Activated naive CD8-positive, alpha-beta T cell treated with anti-CD3 and anti-CD28 coated beads, Interleukin-2, amount 50 U/mL, for 16 hours (primary cell): ENCODE measurements at regions not wholly inside any gene's neighbourhood (a gene's known extent, or its start where the extent isn't known, plus 50 kb on each side); places are given as distances from the start of the nearest gene placed in this dataset.

ENCODE experiments used
- DNase-seq: peaks from one replicate; pipeline ENCODE4 v3.0.0-alpha.2; 2020; ENCODE audit warnings: low read depth, low spot score

DNA sequence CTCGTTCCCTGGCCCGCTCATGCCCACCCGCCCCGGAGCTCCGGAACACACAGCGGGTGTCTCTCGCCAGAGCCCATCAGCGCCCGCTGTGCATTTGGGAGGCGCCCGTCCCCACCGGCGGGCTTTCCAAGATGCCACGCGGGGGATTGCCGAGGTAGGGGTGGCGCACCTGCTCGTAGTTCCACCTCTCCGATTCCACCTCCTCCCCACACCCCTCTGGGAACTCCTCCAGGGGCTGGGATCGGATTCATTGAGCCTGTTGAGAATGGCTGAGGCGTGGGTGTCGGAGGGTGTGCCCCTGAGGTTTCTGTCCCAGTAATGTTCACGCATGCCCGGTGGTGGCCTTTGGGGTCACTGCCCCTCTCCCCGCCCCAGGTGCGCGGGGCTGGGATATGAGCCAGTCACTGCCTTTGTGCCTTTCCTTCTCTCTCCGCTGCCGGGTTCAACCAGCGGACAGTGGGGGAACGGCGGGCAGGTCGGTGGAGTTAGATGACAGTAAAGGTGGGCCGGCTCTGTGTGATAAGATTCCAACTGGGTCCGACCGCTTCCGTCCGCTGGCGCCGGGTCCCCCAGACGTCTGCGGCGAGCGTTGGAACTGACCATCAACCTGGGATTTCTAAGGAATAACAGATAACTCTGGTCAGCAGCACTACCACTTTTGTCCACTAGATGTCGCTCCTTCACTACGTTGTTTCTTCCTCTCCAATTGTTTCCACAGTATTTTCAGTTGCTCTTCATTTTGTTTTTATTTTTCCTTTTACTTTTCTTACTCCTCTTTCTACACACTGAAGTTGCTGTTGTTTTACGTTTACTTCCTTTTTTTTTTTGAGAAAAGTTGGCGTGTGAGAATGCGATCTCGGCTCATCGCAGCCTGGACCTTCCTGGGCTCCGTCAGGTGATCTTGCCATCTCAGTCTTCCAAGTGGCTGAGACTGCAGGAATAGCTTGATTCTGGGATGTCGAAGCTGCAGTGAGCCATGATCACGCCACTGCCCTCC, 178.1 kb upstream of the ALG10B start:
- peak; percentile 32 for DNase-seq

DNA sequence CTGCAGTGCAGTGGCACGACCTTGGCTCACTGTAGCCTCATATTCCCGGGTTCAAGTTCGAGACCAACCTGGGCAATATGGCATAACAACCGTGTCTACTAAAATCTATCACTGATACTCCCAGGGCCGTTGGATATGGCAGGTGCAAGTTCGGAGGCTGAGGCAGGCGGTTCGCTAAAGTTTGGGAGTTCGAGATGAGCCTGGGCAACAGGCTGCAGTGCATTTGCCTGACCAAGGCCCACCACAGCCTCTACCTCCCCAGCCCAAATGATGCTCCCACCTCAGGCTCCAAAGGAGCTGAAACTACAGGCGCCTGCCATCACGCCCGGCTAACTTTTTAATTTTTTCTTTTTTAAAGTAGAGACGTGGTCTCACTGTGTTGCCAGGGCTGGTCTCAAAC, 177.1 kb upstream of the ALG10B start:
- no peak for DNase-seq

DNA sequence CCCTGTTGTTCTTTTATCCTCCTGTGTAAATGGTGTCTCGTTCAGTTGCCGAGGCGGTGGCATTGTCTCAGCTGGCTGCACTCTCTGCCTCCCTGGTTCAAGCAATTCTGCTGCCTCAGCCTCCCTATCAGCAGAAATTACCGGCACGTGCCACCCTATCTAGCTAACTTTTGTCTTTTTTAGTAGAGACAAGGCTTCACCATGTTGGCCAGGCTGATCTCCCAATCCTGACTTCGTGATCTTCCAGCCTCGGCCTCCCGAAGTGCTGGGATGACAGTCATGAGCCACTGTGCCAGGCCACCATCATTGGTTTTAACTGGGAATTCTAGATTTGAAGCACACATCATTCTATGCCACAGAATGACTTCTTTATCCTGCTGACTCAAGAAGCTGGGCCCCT, 175.3 kb upstream of the ALG10B start:
- DNase-seq = no peak

DNA sequence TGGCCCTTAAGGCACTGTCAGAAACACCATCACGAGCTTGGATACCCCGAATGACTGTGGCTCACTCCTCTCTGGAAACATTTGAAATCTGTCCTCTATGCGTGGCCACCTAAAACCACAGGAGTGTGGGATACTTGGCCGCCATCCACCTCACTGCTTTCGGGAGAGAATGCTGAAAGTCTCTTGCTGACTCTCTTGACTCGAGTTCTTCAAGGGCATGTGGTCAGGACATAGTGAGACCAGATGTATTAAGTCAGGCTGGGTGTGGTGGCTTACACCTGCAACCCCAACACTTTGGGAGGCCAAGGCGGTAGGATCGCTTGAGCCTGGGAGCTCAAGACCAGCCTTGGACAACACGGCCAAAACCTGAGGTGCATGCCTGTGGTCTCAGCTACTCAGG, 174.7 kb upstream of the ALG10B start:
- DNase-seq = no peak

DNA sequence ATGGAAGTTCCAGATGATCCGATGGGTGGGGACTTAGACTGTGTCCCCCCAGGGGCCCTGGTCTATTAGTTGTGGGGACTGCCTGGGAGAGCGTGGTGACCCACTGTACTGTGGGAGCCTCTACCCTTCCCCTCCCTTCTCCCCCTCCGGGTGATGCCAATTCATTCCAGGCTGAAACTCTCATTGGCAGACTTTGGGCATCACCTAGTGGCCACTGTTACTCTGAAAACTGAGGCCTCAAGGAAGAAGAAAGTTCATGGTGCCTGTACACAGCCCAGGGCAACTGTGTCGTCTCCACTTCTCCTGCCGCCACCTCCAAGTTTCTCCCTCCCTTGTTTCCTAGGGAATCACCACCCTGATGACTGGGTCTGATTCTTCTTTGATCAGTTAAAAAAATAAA, 173.6 kb upstream of the ALG10B start:
- no peak for DNase-seq

DNA sequence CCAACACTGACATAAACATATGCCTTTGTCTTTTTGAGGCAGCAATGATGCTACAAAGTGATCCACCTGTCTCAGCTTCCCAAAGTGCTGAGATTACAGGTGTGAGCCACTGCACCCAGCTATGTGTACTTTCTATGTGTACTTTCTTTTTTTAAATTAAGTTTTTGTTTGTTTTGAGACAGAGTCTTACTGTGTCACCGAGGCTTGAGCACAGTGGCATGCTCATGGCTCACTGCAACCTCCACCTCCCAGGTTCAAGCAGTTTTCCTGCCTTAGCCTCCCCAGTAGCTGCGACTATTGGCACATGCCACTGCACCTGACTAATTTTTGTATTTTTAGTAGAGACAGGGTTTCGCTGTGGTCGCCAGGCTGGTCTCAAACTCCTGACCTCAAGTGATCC, 172.5 kb upstream of the ALG10B start:
- DNase-seq = no peak

DNA sequence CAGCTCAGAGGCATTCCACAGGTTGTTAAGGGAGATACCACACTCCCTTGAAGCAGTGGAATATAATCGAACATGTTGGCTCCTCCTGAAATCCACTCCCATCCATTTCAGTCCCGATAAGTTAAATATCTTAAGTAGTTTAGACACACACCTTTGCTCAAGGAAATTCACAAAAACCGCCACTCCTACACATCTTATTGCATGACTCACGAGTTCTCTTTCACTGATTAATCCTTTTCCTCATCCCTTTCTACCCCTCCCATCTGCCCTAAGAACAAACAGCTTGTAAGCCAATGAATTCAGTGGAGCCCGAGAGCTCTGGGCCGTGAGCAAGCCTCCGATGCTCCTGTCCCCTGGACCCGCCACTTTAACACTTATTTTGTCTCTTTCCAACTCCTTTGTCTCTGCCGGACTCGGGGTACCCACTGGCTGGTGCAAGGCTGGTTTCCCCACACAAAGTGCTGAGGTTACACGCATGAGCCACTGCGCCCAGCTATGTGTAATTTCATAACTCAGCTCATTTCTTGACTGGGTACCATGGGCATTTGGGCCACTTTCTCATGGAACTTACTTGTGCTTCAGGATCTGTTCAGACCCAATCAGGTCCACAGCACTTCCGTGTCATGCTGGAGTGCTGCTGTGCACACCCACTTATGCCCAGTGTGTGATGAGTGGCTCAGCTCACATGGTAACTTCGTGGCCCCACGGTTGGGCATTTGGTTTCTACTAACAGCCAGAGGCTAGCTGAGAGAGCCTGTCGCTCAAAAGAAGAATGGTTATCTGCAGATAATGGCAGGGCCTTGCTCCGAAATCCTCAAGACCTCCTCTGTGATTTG, 171.8 kb upstream of the ALG10B start:
- DNase-seq = no peak

DNA sequence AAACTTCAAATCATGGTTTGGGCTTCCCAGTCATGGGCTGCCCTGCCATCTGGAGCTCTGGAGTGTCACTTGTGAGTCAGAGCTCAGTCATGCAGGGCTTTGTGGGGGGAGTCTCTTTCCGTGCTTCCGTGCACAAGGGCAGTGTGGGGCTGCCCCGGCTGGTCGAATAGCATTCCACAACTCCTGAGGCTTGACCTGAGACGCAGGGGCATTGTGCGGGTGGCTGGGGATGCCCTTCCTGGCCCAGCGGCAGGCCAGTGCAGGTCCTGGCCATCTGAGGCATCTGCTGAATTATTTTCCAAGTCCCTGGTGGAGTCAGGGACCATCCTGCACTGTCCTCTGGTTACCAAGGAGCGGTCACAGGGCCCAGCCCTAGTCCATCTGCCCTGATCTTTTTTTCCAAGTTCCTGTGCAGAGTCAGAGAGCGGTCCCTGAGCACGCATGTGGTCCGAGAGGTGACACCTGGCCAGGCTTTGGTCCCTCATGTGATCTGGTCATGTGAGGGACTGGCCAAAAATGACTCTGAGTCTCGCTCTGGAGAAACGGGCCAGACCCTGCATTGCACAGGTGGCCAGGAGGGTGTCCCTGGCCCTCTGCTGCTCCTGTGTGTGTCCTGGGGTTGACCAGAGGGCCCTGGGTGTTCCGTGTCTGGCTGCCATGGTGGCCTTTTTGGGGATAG, 167.0 kb upstream of the ALG10B start:
- DNase-seq = no peak

DNA sequence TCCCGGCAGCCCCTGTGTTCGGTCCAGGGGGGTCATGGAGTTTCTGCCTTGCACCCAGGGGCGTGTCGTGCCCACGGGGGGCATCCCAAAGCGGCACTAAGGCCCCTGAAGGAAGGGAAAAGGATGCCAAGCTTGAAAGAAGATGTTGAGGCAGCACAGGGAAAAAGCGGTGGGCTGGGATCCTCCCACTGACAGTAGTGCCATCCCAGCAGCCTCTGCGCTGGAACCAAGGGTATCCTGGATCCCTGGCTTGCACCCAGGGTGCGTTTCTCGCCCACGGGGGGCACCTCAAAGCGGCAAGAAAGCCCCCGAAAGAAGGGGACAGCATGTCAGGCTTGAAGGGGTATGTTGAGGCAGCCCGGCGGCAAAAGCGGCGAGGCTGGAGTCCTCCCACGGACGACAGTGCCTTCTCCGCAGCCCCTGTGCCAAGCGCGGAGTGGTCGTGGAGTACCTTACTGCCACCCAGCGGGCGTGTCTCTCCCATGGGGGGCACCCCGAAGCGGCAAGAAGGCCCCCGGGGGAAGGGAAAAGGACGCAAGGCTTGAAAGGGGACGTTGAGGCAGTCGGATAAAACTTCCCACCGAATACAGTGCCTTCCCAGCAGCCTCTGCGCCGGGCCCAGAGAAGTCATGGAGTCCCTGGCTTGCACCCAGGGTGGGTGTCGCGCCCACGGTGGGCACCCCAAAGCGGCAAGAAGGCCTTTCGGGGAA, 164.4 kb upstream of the ALG10B start:
- no peak for DNase-seq

DNA sequence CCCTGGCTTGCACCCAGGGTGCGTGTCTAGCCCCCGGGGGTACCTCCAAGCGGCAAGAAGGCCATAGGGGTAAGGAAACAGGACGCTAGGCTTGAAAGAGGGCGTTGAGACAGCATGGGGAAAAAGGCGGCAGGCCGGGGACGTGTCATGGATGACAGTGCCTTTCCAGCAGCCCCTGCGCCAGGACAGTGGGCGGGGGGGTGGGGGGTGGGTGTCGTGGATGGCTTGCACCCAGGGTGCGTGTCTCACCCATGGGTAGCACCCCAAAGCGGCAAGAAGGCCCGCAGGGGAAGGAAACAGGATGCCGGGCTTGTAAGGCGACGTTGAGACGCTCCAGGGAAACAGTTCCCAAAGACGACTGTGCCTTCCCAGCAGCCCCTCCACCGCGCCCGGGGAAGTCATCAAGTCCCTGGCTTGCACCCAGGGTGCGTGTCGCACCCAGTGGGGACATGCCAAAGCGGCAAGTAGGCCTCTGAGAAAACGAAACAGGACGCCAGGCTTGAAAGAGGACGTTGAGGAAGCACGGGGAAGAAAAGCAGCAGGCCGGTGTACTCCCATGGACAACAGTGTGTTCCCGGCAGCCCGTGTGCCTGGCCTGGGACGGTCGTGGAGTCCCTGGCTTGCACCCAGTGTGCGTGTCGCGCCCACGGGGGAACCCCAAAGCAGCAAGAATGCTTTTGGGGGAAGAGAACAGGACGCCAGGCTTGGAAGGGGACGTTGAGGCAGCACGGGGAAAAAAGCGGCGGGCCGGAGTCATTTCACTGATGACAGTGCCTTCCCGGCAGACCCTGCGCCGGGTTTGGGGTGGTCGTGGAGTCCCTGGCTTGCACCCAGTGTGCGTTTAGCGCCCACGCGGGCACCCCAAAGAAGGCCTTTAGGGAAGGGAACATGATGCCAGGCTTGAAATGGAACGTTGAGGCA, 163.5 kb upstream of the ALG10B start:
- no peak for DNase-seq

DNA sequence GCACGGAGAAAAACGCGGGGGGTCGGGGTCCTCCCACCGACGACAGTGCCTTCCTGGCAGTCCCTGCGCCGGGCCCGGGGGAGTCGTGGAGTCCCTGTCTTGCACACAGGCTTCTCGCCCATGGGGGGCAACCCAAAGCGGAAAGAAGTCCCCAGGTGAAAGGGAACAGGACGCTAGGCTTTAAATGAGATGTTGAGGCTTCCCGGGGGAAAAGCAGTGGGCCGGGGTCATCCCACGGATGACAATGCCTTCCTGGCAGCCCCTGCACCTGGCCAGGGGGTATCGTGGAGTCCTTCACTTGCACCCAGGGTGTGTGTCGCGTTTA, 162.9 kb upstream of the ALG10B start:
- no peak for DNase-seq

DNA sequence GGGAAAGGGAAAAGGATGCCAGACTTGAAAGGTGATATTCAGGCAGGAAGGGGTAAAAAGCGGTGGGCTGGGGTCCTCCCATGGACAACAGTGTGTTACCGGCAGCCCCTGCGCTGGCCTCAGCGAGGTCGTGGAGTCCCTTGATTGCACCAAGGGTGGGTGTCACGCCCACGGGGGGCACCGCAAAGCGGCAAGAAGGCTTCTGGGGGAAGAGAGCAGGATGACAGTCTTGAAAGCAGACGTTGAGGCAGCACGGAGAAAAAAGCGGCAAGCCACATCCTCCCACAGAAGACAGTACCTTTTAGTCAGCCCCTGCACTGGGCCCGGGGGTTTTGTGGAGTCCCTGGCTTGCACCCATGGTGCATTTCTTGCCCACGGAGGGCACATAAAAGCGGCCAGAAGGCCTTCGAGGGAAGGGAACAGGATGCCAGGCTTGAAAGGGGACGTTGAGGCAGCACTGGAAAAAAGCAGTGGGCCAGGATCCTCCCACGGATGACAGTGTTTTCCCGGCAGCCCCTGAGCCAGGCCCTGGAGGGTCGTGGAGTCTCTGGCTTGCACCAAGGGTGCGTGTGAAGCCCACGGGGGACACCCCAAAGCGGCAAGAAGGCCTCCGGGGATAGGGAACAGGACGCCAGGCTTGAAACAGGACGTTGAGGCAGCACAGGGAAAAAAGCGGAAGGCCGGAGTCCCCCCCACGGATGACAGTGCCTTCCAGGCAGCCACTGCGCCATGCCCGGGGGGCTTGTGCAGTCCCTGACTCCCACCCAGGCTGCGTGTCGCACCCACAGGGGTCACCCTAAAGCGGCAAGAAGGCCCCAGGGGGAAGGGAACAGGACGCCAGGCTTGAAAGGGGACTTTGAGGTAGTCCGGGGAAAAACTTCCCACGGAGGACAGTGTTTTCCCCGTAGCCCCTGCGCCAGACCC, 162.2 kb upstream of the ALG10B start:
- DNase-seq = no peak

DNA sequence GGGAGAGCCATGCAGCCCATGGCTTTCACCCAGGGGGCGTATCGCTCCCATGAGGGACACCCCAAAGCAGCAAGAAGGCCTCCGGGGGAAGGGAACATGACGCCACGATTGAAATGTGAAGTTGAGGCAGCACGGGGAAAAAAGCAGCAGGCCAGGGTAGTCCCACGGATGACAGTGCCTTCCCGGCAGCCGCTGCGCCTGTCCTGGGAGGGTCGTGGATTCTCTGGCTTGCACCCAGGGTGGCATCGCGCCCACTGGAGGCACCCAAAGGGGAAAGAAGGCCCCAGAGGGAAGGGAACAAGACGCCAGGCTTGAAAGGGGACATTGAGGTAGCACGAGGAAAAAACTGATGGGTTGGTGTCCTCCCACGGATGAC, 161.6 kb upstream of the ALG10B start:
- DNase-seq = no peak

DNA sequence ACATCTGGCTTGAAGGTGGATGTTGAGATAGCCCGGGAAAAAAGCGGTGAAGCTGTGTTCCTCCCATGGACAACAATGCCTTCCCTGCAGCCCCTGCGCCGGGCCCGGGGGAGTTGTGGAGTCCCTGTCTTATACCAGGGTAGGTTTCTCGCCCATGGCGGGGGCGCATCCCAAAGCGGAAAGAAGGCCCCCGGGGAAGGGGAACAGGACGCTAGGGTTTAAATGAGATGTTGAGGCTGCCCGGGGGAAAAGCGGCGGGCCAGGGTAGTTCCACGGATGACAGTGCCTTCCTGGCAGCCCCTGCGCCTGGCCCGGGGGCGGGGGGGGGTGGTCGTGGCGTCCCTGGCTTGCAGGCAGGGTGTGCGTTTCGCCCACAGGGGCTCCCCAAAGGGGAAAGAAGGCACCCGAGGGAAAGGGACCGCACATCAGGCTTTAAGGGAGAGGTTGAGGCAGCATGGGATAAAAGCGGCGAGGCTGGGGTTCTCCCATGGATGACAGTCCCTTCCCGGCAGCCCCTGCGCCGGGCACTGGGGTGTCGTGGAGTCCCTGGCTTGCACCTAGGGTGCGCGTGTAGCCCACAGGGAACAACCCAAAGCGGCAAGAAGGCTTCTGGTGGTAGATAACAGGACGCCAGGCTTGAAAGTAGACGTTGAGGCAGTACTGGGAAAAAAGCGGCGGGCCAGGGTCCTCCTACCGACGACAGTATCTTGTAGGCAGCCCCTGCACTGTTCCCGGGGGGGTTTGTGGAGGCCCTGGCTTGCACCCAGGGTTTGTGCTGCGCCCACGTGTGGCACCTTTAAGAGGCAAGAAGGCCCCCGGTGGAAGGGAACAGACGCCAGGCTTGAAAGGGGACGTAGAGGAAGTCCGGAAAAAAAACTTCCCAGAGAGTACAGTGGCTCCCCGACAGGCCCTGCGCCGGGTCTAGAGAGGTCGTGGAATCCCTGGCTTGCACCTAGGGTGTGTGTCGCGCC, 160.8 kb upstream of the ALG10B start:
- no peak for DNase-seq

DNA sequence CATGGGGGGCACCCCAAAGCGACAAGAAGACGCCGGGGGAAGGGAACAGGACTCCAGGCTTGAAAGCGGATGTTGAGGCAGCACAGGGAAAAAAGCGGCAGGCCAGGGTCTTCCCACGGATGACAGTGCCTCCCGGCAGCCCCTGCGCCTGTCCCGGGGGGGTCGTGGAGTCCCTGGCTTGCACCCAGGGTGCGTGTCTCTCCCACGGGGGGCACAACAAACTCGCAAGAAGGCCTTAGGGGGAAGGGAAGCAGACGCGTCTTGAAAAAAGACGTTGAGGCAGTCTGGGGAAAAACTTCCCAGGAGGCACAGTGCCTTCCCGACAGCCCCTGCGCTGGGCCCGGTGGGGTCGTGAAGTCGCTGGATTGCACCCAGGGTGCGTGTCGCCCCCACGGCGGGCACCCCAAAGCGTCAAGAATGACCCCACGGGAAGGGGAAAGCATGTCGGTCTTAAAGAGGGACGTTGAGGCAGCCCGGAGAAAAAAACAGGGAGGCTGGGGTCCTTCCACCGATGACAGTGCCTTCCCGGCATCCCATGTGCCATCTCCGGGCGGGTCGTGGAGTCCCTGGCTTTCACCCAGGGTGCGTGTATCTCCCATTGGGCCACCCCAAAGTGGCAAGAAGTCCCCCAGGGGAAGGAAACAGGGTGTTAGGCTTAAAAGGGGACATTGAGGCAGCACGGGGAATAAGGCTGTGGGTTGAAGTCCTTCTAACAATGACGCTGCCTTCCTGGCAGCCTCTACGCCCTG, 159.9 kb upstream of the ALG10B start:
- no peak for DNase-seq

DNA sequence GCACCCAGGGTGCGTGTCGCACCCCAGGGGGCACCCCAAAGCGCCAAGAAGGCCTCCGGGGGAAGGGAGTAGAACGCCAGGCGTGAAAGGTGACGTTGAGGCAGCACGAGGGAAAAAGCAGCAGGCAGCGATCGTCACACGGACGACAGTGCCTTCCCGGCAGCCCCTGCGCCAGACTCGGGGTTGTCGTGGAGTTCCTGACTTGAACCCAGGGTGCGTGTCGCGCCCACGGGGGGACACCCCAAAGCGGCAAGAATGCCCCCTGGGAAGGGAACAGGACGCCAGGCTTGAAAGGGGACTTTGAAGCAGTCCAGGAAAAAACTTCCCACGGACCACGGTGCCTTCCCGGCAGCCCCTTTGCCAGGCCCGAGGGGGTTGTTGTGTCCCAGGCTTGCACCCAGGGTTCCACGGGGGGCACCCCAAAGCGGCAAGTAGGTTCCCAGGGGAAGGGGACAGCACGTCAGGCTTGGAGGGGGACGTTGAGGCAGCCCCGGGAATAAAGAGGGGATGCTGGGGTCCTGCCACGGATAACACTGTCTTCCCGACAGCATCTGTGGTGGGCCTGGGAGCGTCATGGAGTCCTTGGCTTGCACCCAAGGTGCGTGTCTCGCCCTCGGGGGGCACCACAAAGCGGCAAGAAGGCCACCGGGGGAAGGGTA, 159.2 kb upstream of the ALG10B start:
- no peak for DNase-seq

DNA sequence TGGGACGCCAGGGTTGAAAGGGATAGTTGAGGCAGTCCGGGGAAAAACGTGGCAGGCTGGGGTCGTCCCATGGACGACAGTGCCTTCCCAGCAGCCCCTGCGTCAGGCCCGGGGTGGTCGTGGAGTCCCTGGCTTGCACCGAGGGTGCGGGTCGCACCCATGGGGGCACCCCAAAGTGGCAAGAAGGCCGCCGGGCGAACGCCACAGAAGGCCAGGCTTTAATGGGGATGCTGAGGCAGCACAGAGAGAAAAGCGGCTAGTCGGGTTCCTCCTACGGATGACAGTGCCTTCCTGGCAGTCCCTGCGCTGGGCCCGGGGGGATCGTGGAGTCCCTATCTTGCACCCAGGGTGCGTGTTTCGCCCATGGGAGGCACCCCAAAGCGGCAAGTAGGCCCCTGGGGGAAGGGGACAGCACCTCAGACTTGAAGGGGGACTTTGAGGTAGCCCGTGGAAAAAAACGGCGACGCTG, 158.6 kb upstream of the ALG10B start:
- no peak for DNase-seq
